ENCODE measurements at regions not wholly inside any gene's neighbourhood (a gene's known extent, or its start where the extent isn't known, plus 50 kb on each side); places are given as distances from the start of the nearest gene placed in this dataset.

DNA sequence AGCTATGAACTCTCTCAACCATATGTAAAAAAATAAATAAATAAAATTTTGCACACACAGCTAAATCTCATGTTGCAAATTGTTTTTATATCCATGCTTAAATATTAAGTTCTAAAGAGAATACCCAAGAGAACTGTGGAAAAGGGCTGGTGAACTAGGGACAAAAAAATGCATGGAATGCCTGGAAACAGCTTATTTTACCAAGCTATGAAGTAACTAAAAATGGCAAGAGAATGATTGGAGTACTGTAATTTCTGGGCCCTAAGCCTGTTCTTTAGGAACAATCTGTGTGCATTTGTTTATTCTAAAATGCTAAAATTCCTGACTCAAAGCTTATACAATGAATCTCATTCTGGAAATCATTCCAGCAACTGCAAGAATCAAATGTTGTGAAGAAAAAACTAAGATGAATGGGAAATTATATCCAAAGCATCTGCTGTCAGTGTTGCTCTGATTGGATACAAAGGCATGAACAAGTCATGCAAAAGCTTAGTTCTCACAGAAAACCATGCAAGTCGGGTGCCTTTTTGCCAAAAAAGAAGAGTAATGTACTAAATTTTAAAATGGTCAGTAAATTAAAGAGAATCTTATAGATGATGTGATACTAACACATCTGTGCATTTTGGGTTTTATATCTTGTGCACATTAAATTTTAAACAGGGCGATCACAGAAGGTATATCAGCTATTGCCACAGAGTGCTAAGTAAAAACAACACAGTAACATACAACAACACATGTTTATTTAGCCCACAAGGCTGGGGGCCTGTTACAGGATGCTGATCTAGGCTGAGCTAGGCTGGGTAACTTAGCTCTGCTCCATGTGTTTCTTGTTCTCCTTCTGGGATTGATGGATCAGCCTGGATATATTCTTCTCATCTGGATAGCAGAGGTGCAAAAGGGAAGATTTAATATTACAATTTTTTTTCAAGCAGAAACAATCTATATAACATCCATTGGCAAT is 453.5 kb upstream of the SEMA3A start:
- TF ChIP-seq CTCF (IDR thresholded peaks at IDR 0.05; ENCODE audit: low read length): no peak
- TF ChIP-seq EZH2 (optimal IDR thresholded peaks at IDR 0.05; ENCODE audit: low read depth, low read length): no peak
- no peak for TF ChIP-seq EZH2phosphoT487 (IDR thresholded peaks at IDR 0.05; ENCODE audit: low read length)

All from MM.1S (cell line).